Fibroblast of skin of scalp (primary cell): ENCODE measurements at regions not wholly inside any gene's neighbourhood (a gene's known extent, or its start where the extent isn't known, plus 50 kb on each side); places are given as distances from the start of the nearest gene placed in this dataset.
"Not testable (repeated sequence)": the region's sequence is repeated elsewhere in the genome, so short reads cannot be mapped to it uniquely, and the experiment has no call there.

Experiments
- DNase-seq: peaks from one replicate; pipeline ENCODE4 v3.0.0-alpha.2; 2013

GRCh38 chr18:10175333-10175732 is 261.5 kb downstream of the VAPA start:
- not testable (repeated sequence) for DNase-seq

- DNase-seq: not testable (repeated sequence)
Measured at GRCh38 chr18:10179326-10179725, 265.5 kb downstream of the VAPA start.

- no peak for DNase-seq
Measured at GRCh38 chr18:10182009-10182624, 268.3 kb downstream of the VAPA start.

GRCh38 chr18:10184776-10185175 is 269.7 kb upstream of the APCDD1 start:
- no peak for DNase-seq

GRCh38 chr18:10188971-10189810 is 265.2 kb upstream of the APCDD1 start:
- DNase-seq: no peak

GRCh38 chr18:10190564-10190963 is 263.9 kb upstream of the APCDD1 start:
- DNase-seq: peak; percentile 87

- DNase-seq: no peak
Measured at GRCh38 chr18:10193444-10193843, 261.0 kb upstream of the APCDD1 start.

GRCh38 chr18:10194592-10194991 is 259.8 kb upstream of the APCDD1 start:
- DNase-seq: no peak

- no peak for DNase-seq
Measured at GRCh38 chr18:10195529-10195928, 258.9 kb upstream of the APCDD1 start.

GRCh38 chr18:10197097-10197496 is 257.3 kb upstream of the APCDD1 start:
- no peak for DNase-seq

GRCh38 chr18:10201226-10201625 is 253.2 kb upstream of the APCDD1 start:
- no peak for DNase-seq

- DNase-seq: no peak
Measured at GRCh38 chr18:10201659-10202058, 252.8 kb upstream of the APCDD1 start.

- no peak for DNase-seq
Measured at GRCh38 chr18:10202845-10203321, 251.6 kb upstream of the APCDD1 start.

GRCh38 chr18:10205151-10205550 is 249.3 kb upstream of the APCDD1 start:
- DNase-seq: no peak

- no peak for DNase-seq
Measured at GRCh38 chr18:10207682-10208345, 246.6 kb upstream of the APCDD1 start.

- no peak for DNase-seq
Measured at GRCh38 chr18:10209302-10209701, 245.1 kb upstream of the APCDD1 start.

- DNase-seq: no peak
Measured at GRCh38 chr18:10210057-10210633, 244.3 kb upstream of the APCDD1 start.

GRCh38 chr18:10213526-10213925 is 240.9 kb upstream of the APCDD1 start:
- peak; percentile 40 for DNase-seq

GRCh38 chr18:10215446-10215845 is 239.0 kb upstream of the APCDD1 start:
- no peak for DNase-seq

GRCh38 chr18:10216791-10217190 is 237.6 kb upstream of the APCDD1 start:
- DNase-seq: no peak

- no peak for DNase-seq
Measured at GRCh38 chr18:10217211-10217610, 237.2 kb upstream of the APCDD1 start.

- DNase-seq: no peak
Measured at GRCh38 chr18:10225300-10225699, 229.1 kb upstream of the APCDD1 start.

- no peak for DNase-seq
Measured at GRCh38 chr18:10226971-10227370, 227.5 kb upstream of the APCDD1 start.
